NOMO-1 treated with DMSO at 0.1 percent for 48 hours (cell line): ENCODE measurements at regions not wholly inside any gene's neighbourhood (a gene's known extent, or its start where the extent isn't known, plus 50 kb on each side); places are given as distances from the start of the nearest gene placed in this dataset.

ENCODE experiments used
- DNase-seq: peaks from one replicate; lab custom pipeline; 2025; ENCODE audit not compliant: unreplicated experiment; lab: John Stamatoyannopoulos, UW

DNA sequence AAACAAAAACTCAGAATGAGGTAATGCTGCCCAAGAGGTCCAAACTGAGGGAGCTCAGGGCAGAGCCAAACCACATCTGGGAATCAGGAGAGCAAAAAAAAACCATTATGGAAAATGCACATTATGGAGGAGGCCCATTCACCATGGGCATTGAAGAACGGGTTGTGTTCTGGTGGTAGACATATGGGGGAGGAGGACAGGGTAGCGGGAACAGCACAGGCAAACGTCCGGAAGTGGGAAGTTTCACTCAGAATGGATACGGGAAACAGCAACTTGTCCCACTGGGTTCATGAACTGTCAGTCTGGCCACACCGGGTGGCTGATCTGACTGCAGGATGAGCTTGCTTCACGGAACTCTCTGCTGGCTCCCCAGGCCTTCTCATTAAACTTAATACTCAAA lies 139.7 kb downstream of the RRAGC start:
- no peak for DNase-seq

GRCh38 chr1:38718031-38718430 lies 141.5 kb downstream of the RRAGC start:
- DNase-seq: no peak

DNA sequence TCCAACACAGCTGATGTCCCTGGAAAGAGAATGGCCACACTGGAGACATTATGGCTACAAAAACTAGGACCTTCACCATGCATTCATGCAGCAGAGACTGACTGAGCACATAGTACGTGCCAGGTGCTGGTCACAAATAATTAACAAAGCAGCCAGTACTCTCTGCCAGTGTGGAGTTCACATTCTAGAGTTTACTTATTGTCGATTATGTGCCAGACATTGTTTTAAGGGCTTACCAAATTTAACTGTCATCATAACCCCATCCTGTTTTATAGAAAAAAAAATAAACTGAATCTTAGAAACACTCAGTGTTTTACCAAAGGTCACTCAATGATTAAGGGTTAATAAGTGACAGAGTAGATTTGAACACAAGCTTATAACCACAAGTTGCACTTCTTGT lies 143.3 kb downstream of the RRAGC start:
- no peak for DNase-seq

- DNase-seq: no peak
These were observed 144.2 kb downstream of the RRAGC start for GRCh38 chr1:38715415-38715814.

DNA sequence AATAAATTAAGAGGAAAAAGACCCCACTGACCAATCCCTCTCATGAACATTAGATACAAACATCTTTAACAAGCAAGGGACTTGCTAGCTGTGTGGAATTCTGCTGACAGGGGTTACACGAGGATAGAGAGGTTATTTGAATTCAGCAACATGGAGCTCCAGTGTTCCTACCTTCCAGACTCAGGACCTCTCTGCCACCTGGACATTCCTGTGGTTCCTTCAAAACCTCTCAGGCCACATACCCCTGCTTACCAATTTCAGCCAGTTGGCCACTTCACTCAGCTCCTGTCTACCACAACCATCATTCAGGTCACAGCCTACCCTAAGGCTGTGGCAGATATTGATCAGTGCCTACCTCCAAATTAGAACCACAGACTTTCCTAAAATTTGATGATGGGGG lies 147.5 kb downstream of the RRAGC start:
- DNase-seq: no peak

GRCh38 chr1:38708701-38709258 lies 150.8 kb downstream of the RRAGC start:
- DNase-seq: no peak

DNA sequence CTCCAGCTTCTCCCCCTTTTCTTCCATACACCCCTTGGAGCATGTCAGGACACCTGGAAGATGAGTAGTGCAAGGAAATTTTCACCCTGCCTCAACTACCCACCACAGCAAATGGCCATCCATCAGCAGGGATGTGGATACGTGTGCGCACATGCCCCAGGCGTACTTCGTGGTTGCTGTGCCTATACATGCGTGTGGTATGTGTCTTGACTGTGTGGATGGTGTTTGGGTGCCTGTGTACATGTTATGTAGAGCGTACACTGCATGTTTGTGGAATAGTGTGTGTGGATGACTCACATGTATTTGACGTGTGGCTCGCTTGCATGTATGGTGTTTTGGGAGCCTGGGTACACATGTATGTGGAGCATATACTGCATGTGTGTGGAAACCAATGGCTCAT lies 158.5 kb downstream of the RRAGC start:
- DNase-seq: no peak

DNA sequence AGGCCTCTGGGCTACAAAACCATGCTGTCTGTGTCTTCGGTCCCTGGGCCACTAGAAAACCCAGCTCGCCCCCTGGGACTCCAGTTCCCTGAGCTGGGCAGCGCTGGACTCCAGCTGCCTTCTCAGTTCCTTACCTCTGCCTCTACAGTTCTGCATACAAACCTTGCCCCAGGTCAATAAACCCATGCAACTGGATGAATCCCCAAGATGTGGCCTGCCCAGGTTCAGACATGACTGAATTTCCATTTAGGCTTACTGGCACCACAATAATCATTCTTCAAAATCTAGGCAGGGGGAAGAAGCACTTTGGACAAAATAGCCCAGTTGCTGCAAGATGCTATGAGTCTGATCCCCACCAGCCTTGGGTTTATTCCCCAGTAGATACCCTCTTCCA lies 159.5 kb downstream of the RRAGC start:
- DNase-seq: no peak

GRCh38 chr1:38699330-38700076 lies 160.1 kb downstream of the RRAGC start:
- no peak for DNase-seq

DNA sequence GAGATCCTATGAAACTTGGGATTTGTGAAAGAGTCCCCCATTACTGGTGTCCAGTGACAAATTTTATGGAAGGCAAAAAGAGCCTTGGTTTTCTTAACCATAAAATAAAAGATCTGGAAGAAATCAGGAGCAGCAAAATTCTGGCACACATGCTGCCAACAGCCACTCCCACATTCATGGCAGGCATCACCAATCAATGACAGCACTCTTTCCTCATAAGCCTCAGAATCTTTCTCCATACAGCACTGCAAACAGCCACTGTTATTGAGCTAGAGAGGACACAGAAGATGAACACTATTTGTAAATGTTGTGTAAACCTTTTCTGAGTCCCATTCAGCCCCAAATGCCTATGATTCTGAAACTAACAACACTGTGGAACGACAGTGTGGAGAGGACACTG lies 162.2 kb downstream of the RRAGC start:
- no peak for DNase-seq

DNA sequence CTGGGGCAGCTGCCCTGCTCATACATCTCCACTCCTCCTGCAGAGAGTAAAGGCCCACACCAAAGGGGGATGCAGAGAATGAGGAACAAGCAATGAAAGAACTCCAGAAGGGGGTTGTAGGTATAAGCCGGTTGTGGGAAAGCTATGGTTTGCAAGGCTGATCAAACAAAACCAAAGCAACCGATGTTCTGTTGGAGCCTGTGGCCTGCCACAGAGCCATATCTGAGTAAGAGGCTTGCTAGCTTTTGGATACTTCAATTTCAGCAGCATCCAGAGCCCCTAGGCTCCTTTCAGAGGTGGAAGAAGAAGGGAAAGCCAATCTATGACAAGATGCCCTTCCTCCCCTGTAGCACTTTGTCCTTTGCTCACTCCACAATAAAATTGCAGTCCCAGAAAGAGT lies 163.2 kb downstream of the RRAGC start:
- DNase-seq: no peak

- no peak for DNase-seq
These were observed 165.8 kb downstream of the RRAGC start for GRCh38 chr1:38693759-38694158.

GRCh38 chr1:38693031-38693430 lies 166.5 kb downstream of the RRAGC start:
- DNase-seq: no peak

DNA sequence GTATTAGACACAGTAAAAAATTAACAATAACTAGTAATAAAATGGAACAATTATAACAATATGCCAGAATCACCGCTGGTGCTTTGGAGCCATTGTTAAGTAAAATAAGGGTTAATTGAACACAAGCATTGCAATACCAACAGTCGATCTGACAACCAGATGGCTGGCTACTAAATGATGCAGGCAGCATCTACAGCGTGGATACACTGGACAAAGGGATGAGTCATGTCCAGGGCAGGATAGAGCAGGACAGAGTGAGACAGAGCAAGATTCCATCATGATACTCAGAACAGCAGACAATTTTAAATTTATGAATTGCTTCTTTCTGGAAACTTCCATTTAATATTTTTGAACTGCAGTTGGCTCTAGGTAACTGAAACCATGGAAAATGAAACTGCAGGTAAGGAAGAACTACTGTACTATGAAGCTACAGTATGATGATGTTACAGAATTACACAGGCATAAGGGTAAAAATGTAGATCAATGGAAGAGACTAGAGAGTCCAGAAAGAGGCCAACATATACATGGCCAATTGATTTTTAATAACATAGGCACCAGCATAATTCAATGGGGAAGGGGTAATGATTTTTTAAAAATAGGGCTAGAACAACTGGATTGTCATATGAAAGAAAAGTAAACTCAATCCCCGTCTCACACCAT lies 168.7 kb downstream of the RRAGC start:
- DNase-seq: no peak

DNA sequence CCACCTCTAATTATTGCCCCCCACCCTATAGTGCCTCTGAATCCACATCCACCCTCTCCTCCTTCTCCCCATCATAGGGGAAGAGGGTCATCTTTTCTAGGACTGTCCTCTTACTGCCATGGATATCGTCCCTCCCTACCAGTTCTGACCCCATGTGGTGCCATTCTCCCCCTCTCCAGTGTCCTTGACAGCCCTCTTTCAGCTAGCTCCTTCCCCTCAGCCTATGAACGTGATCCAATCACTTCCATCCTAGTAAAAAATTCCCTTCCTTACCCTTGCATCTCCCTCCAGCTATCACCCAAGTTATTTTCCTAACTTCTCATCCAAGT lies 172.7 kb downstream of the RRAGC start:
- DNase-seq: no peak

DNA sequence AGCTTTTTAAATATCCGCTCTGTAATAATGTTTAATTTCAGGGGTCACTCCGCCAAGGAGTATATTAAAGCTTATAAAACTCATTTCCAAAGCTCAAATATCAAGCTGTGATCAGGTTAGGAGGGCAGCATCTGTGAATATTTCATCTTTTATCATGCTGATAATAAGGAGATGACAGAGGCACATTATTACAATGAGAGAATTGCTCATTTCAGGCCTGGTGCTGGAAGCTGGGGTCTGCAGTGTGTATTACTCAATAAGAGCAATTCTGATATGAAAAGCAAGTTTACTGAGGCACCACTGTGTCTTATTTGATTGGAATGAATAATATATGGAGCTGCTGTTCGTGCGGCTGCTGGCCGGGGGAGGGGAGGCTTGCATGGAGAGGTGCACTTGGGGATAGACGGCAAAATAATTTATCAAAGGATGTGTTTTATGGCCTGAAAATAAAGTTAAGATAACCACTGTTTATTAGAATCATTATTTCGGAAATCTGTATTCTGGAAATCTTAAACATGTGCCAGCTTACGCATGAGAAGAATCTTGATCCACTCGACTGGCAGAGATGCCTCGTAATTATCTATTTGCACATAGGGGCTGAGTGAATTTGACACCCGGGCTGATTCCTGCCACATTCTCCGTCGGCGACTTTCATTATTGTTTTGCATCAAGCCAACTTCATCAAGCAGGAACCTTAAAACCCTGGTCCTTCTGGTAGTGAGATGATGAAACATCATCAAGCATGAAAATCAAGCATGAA lies 173.2 kb downstream of the RRAGC start:
- DNase-seq: no peak

- no peak for DNase-seq
These were observed 174.2 kb downstream of the RRAGC start for GRCh38 chr1:38685388-38685787.

- no peak for DNase-seq
These were observed 178.6 kb downstream of the RRAGC start for GRCh38 chr1:38680801-38681510.

DNA sequence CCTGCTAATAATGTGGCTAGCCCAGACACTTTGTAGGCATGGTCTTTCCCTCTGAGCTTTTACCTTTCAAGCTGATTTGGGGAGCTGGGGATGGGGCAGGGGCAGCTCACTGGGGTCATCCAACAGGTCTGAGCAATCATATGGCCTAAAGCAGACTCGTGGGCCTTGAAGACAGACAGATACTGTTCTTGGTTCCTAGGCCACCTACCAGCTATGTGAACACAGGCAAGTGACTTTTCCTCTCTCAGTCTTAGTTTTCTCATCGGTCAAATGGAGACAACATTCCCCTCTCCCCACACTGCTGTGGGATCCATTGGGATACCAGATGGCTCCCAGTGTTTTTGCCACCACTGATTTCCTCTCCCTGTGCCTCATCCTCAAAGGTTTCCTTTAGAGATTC lies 181.8 kb downstream of the RRAGC start:
- DNase-seq: no peak

DNA sequence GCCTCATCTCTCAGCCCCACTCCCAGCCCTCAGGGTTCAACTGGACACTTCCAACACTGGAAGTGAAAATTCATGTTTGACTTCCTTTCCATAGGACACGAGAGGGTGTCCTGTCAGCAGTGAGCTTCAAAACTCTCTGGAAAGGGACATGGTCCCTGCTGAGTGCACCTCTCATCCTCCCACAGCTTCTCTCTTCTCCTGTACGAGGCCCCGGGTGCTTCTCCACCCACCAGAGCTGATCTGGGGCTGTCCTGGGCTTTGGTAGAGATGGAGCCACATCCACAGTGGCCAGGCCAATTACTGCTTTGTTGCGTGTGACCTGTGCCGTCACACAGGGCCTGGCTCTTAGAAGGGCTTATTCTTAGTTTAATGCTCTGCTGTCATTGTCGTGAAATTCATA lies 182.3 kb downstream of the RRAGC start:
- DNase-seq: no peak

- no peak for DNase-seq
These were observed 186.9 kb downstream of the RRAGC start for GRCh38 chr1:38672692-38673091.
